ENCODE measurements at regions not wholly inside any gene's neighbourhood (a gene's known extent, or its start where the extent isn't known, plus 50 kb on each side); places are given as distances from the start of the nearest gene placed in this dataset.

DNA sequence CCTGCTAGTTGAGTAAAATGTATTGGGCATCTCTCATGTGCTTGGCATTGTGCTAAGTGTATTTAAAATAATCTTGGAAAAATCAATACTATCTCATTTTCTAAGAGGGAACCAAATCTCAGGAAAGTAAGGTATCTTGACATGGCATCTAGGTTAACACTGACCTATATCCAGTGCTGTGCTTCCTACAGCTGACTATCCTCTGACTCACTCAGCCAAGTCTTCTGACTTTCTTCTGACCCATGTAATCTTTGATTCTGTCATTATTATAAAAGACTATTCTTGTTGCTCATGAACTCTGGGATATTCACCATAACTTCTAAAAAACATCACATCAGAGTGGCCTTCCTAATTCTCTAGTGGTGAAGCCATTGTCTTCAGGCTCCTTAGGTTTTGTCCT is 304.1 kb upstream of the TENM4 start:
- no peaks in the 10 kb centered on the region for H3K36me3 Mint-ChIP-seq
- no peak overlapping the region for H3K27ac Mint-ChIP-seq
- H3K4me1 Mint-ChIP-seq = no peaks in the 10 kb centered on the region
- no peak for ATAC-seq (ENCODE audit: low read depth)
- peaks cover 1% of the 10 kb centered on the region for H3K9me3 Mint-ChIP-seq
- no peak for DNase-seq
- no peak overlapping the region for H3K4me3 Mint-ChIP-seq
- no peaks in the 10 kb centered on the region for H3K27me3 Mint-ChIP-seq
- POLR2A ChIA-PET = no interaction called here

- DNase-seq (no peak), ATAC-seq (ENCODE audit: low read depth) (no peak)
- no peaks in the 10 kb centered on the region for H3K4me1 Mint-ChIP-seq
- H3K4me3 Mint-ChIP-seq = no peak overlapping the region
- POLR2A ChIA-PET = no interaction called here
- no peak overlapping the region for H3K27ac Mint-ChIP-seq
- no peaks in the 10 kb centered on the region for H3K36me3 Mint-ChIP-seq
- no peaks in the 10 kb centered on the region for H3K9me3 Mint-ChIP-seq
- H3K27me3 Mint-ChIP-seq = no peaks in the 10 kb centered on the region
Observed at GRCh38 chr11:79742176-79742575, 301.3 kb upstream of the TENM4 start.

GRCh38 chr11:79739591-79739990 is 298.8 kb upstream of the TENM4 start:
- no peak for ATAC-seq (ENCODE audit: low read depth)
- Mint-ChIP-seq H3K27me3 (no peaks in the 10 kb centered on the region), H3K9me3 (no peaks in the 10 kb centered on the region), H3K4me1 (no peaks in the 10 kb centered on the region), H3K4me3 (no peak overlapping the region), H3K36me3 (no peaks in the 10 kb centered on the region), H3K27ac (no peak overlapping the region)
- no peak for DNase-seq
- POLR2A ChIA-PET = no interaction called here

DNA sequence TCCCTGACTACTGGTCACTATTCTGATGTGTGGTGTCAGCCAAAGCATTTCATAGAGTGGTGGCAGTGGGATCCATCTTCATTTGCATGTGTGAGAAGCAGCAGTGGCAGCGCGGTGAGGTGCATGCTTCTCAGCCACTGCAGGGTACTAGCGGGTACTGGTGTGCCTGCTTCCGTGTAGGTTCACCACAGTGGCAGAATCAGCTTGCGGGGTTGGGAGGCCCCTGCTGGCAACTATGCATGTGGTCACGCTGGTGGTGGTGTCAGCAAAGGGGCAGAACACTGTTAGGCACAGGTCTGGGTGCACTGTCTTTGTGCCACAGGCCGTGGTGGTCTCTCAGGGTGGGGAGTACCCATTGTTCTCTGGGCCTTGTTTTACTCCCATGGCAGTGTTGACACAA is 286.4 kb upstream of the TENM4 start:
- Mint-ChIP-seq H3K9me3 (peaks cover 3% of the 10 kb centered on the region), H3K4me1 (no peaks in the 10 kb centered on the region), H3K27me3 (no peaks in the 10 kb centered on the region), H3K27ac (no peak overlapping the region), H3K36me3 (no peaks in the 10 kb centered on the region), H3K4me3 (no peak overlapping the region)
- ATAC-seq (ENCODE audit: low read depth) (no peak), DNase-seq (no peak)
- POLR2A ChIA-PET = no interaction called here

- no peaks in the 10 kb centered on the region for H3K27me3 Mint-ChIP-seq
- H3K36me3 Mint-ChIP-seq = no peaks in the 10 kb centered on the region
- H3K27ac Mint-ChIP-seq = no peak overlapping the region
- no peak for ATAC-seq (ENCODE audit: low read depth)
- no peak overlapping the region for H3K4me3 Mint-ChIP-seq
- DNase-seq = no peak
- no peaks in the 10 kb centered on the region for H3K9me3 Mint-ChIP-seq
- POLR2A ChIA-PET = no interaction called here
- no peaks in the 10 kb centered on the region for H3K4me1 Mint-ChIP-seq
Observed at GRCh38 chr11:79720115-79720514, 279.3 kb upstream of the TENM4 start.

DNA sequence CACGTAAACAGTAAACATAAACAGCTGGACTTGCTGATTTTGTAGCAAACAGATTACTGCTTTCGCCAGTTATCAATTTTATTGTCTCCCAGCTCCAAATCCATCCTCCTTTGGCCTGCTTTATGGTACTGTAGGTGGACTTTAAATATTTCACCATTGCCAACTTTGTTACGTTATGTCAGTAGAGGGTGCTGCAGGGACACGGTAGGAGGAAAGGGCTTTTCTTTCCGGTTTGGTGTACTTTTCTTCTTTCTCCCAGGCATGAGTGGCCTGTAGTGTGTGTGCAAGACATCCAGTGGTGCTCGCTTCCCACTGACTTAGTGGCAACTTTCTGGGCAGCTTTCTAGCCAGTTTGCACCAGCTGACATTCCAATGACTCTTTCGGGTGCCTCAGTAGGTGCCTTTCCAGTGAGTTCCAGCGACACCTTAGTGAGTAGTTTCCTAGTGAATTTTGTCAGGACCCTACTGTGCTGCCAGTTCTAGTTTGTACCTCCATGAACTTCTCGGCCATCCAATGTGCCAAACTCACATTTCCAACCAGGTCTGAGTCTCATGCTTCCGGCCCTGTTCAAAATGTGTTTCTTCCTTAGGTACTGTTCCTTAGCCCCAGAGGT is 267.6 kb upstream of the TENM4 start:
- Mint-ChIP-seq H3K4me1 (no peaks in the 10 kb centered on the region), H3K27ac (no peak overlapping the region), H3K27me3 (no peaks in the 10 kb centered on the region), H3K9me3 (peaks cover 5% of the 10 kb centered on the region), H3K36me3 (no peaks in the 10 kb centered on the region), H3K4me3 (no peak overlapping the region)
- no peak for ATAC-seq (ENCODE audit: low read depth)
- DNase-seq = no peak
- POLR2A ChIA-PET = no interaction called here

GRCh38 chr11:79705648-79706047 is 264.8 kb upstream of the TENM4 start:
- ATAC-seq (ENCODE audit: low read depth) = no peak
- peaks cover 11% of the 10 kb centered on the region for H3K9me3 Mint-ChIP-seq
- H3K4me3 Mint-ChIP-seq = no peak overlapping the region
- H3K36me3 Mint-ChIP-seq = no peaks in the 10 kb centered on the region
- no peak for DNase-seq
- H3K27ac Mint-ChIP-seq = no peak overlapping the region
- POLR2A ChIA-PET = no interaction called here
- no peaks in the 10 kb centered on the region for H3K4me1 Mint-ChIP-seq
- H3K27me3 Mint-ChIP-seq = no peaks in the 10 kb centered on the region

DNA sequence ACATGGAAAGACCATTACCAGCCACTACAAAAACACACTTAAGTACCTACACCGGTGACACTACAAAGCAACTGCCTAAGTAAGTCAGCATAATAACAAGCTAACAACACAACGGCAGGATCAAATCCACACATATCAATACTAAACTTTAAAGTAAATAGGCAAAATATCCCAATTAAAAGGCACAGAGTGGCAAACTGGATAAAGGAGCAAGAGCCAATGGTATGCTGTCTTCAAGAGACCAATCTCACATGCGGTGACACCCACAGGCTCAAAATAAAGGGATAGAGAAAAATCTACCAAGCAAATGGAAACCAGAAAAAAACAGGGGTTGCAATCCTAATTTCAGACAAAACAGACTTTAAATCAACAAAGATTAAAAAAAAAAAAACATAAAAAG is 261.5 kb upstream of the TENM4 start:
- Mint-ChIP-seq H3K4me3 (no peak overlapping the region), H3K36me3 (no peaks in the 10 kb centered on the region), H3K27ac (no peak overlapping the region), H3K9me3 (peaks cover 11% of the 10 kb centered on the region), H3K4me1 (no peaks in the 10 kb centered on the region), H3K27me3 (no peaks in the 10 kb centered on the region)
- DNase-seq (no peak), ATAC-seq (ENCODE audit: low read depth) (no peak)
- POLR2A ChIA-PET = no interaction called here

- Mint-ChIP-seq H3K4me1 (no peaks in the 10 kb centered on the region), H3K27me3 (no peaks in the 10 kb centered on the region), H3K36me3 (no peaks in the 10 kb centered on the region), H3K27ac (no peak overlapping the region), H3K9me3 (peaks cover 9% of the 10 kb centered on the region), H3K4me3 (no peak overlapping the region)
- POLR2A ChIA-PET = no interaction called here
- no peak for DNase-seq
- no peak for ATAC-seq (ENCODE audit: low read depth)
Observed at GRCh38 chr11:79699246-79699645, 258.4 kb upstream of the TENM4 start.

DNA sequence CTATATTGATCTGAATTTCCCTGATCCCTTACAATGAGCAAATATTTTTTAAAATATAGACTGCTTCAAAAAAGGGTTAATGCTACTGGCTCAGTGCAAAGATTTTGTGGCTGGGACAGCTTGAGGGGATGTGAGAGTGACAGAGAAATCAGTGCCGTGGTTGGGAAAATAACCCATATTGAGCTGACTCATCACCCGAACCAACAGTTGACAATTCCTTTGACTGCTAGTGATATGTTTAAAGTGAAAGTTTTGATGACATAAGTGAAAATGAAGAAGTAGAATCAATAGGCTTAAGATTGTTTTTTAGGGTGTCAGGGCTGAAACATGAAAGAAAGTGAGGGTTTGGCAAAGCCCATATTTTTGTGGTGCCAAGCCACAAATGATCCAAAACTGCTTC is 257.1 kb upstream of the TENM4 start:
- no peak for ATAC-seq (ENCODE audit: low read depth)
- POLR2A ChIA-PET = no interaction called here
- no peak for DNase-seq
- Mint-ChIP-seq H3K4me3 (no peak overlapping the region), H3K36me3 (no peaks in the 10 kb centered on the region), H3K9me3 (peaks cover 8% of the 10 kb centered on the region), H3K27me3 (no peaks in the 10 kb centered on the region), H3K27ac (no peak overlapping the region), H3K4me1 (no peaks in the 10 kb centered on the region)

- no peaks in the 10 kb centered on the region for H3K27me3 Mint-ChIP-seq
- ATAC-seq (ENCODE audit: low read depth) (no peak), DNase-seq (no peak)
- H3K4me1 Mint-ChIP-seq = no peaks in the 10 kb centered on the region
- no peak overlapping the region for H3K4me3 Mint-ChIP-seq
- no peak overlapping the region for H3K27ac Mint-ChIP-seq
- peaks cover 1% of the 10 kb centered on the region for H3K9me3 Mint-ChIP-seq
- no peaks in the 10 kb centered on the region for H3K36me3 Mint-ChIP-seq
- POLR2A ChIA-PET = no interaction called here
Observed at GRCh38 chr11:79694368-79694767, 253.5 kb upstream of the TENM4 start.

- no peaks in the 10 kb centered on the region for H3K4me1 Mint-ChIP-seq
- H3K27me3 Mint-ChIP-seq = no peaks in the 10 kb centered on the region
- H3K36me3 Mint-ChIP-seq = no peaks in the 10 kb centered on the region
- no peak overlapping the region for H3K27ac Mint-ChIP-seq
- ATAC-seq (ENCODE audit: low read depth) (no peak), DNase-seq (no peak)
- H3K9me3 Mint-ChIP-seq = peaks cover 1% of the 10 kb centered on the region
- POLR2A ChIA-PET = no interaction called here
- no peak overlapping the region for H3K4me3 Mint-ChIP-seq
Observed at GRCh38 chr11:79691445-79691844, 250.6 kb upstream of the TENM4 start.

DNA sequence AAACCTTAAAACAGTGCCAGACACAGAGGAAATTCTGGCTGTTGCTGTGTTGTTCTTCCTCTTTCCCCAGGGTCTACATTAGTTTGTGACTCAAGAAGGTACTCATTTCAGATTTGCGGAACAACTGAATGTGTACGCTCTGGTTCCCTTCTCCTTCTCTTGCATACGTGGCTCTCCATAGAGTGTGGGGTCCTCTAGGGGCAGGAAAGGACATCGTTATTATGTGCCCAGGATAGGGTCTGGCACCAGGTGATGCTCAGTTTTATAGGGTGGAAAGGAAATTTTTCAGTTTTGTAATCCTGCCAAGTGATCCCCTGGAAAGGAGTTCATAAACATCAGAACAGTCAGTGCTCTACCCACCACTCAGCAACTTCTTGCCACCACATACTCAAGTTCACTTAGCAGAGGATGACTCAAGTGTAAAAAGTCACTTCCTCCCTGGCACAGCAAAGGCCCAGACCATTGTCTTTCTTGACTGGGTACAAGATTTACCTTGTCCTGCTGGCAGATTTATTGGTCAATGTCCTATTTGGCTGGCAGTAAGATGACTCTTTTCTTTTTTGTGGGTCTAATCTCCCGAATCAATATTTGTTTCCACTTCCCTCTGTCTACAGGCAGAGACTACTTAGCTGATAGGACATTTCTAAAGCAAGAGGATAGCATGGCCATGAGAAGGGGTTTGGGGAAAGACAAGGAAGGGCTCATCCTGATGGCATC is 246.0 kb upstream of the TENM4 start:
- Mint-ChIP-seq H3K36me3 (no peaks in the 10 kb centered on the region), H3K27ac (no peak overlapping the region), H3K27me3 (no peaks in the 10 kb centered on the region), H3K4me3 (no peak overlapping the region), H3K9me3 (no peaks in the 10 kb centered on the region), H3K4me1 (no peaks in the 10 kb centered on the region)
- ATAC-seq (ENCODE audit: low read depth) (no peak), DNase-seq (no peak)
- POLR2A ChIA-PET = no interaction called here

DNA sequence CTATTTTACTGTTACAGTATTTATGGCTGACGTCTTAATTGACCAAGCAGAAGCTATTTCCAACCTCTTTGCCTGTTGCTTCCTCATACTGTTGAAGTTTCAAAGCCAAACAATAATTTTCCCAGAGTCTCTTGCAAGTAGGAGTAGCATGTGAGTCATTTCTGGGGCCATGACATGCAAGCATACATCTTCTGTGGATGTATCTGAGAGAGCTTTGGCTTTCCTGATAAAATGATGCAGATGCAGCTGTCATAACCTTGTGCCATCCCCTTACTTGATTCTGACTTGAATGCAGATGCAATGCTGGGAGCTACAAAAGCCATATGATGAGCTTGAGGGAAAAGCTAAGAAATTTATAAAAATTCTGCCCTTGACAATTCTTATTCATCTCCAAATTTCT is 243.1 kb upstream of the TENM4 start:
- Mint-ChIP-seq H3K9me3 (no peaks in the 10 kb centered on the region), H3K27me3 (no peaks in the 10 kb centered on the region), H3K4me3 (no peak overlapping the region), H3K4me1 (no peaks in the 10 kb centered on the region), H3K36me3 (no peaks in the 10 kb centered on the region), H3K27ac (no peak overlapping the region)
- no peak for DNase-seq
- POLR2A ChIA-PET = no interaction called here
- no peak for ATAC-seq (ENCODE audit: low read depth)
